Cerebellar nuclear complex (tissue), 1 donor: ENCODE measurements at regions not wholly inside any gene's neighbourhood (a gene's known extent, or its start where the extent isn't known, plus 50 kb on each side); places are given as distances from the start of the nearest gene placed in this dataset.

Source experiments
- DNase-seq, 2 experiments: peaks; one replicate each; lab custom pipeline; 2025; lab: John Stamatoyannopoulos, UW

GRCh38 chr6:156004796-156005195 is 549.2 kb upstream of the NOX3 start:
- DNase-seq = no peak

GRCh38 chr6:155996151-155996550 is 540.5 kb upstream of the NOX3 start:
- DNase-seq = no peak

DNA sequence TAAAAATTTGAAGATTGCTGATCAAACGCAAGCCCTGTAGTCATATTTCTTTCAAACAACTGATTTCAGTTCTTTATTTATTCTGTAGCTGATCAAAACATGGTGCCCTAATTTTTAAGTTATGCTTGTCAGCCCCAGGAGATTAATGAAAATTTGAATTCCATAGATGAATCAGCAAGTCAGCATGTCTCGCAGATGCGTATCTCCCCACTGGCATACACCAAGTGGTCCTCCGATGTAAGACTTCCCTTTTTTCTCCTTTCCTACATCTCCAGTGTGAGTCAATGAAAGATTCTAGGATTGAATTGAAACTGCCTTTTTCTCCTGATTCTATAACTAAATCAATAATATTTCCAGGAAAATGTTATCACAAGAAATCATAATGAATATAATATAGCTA is 539.6 kb upstream of the NOX3 start:
- no peak for DNase-seq

- no peak for DNase-seq
Observed at GRCh38 chr6:155994086-155994485, 538.4 kb upstream of the NOX3 start.

GRCh38 chr6:155993240-155993639 is 537.6 kb upstream of the NOX3 start:
- DNase-seq = no peak

- peak; percentile 36 to 63 for DNase-seq
Observed at GRCh38 chr6:155985660-155986138, 530.1 kb upstream of the NOX3 start.

DNA sequence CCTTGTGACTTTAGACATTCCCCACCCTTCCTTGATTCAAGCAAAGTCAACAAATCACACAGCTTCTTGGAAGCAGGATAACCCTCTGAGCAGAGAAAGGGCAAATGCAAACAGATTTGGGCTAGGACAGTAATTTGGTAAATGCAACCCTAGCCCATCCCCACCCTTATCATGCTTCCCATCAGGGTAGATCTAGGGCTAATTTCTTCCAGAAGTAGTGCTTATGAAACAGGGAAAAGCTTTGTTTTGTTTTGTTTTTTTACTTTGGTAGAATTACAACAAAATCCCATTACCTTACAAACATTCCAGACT is 525.1 kb upstream of the NOX3 start:
- DNase-seq = no peak

DNA sequence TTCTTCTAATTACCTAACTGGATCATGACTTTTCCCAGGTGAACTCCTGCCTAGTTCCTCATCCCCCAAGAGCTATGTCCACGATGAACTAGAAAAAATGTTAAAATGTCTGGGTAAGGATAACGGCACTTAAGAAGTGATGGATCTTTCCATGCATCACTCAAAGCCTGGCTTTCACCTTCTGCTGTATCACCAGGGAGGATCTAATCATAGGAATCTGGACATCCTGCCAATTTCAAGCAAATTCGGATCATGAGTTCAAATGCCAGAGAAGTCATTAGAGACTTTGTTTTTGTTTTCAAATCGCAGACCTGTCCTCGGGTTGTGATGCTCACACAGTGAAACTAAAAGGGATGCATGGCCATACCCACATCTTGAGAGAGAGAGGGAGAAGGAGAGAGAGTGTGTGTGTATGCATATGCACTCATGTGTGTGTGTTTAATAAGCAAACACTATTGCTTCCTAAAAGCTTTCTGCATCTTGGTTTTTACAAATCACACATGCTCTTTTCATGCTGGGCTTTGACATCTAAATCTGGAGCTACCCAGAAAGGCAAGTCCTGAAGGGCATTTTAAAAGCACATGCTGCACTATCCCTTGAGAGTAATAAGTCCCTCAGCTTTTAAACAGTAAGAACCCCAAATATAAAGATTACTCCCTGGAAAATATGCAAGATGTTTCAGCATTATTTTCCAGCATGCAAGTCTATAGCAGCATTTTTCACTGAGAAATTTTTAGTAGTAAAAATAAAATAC is 524.6 kb upstream of the NOX3 start:
- no peak for DNase-seq

GRCh38 chr6:155975506-155975905 is 519.9 kb upstream of the NOX3 start:
- DNase-seq = no peak

- no peak for DNase-seq
Observed at GRCh38 chr6:155974811-155975323, 519.2 kb upstream of the NOX3 start.

DNA sequence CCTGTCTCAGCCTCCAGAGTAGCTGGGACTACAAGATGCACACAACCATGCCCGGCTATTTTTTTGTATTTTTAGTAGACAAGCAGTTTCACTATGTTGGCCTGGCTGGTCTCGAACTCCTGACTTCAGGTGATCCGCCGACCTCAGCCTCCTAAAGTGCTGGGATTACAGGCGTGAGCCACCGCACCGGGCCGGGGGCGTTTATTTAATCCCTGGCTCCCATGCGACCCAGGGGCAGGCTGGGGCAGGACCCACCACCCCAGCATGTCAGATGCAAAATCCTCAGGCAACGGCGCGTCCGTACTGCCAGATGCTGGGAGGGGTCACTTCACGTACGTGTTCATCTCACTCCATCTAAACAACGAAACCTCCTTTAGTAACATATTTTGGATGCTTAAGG is 518.7 kb upstream of the NOX3 start:
- no peak for DNase-seq

GRCh38 chr6:155970876-155971708 is 515.5 kb upstream of the NOX3 start:
- no peak for DNase-seq

DNA sequence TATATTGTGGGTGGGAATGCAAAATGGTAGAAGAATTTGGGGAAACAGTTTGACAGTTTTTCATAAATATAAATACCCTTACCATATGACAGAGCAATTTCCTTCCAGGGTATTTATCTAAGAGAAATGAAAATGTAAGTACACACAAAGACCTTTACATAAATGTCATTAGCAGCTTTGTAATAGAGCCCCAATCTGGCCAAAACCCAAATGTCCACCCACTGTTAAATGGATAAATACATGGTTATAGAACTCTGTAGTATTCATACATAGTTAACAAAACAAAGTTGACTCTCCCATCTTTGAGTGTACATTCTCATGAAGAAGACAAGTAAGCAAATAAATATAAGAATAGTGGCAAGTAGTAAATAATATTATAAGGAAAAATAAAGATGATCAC is 514.8 kb upstream of the NOX3 start:
- no peak for DNase-seq

GRCh38 chr6:155968921-155969320 is 513.3 kb upstream of the NOX3 start:
- DNase-seq = no peak

DNA sequence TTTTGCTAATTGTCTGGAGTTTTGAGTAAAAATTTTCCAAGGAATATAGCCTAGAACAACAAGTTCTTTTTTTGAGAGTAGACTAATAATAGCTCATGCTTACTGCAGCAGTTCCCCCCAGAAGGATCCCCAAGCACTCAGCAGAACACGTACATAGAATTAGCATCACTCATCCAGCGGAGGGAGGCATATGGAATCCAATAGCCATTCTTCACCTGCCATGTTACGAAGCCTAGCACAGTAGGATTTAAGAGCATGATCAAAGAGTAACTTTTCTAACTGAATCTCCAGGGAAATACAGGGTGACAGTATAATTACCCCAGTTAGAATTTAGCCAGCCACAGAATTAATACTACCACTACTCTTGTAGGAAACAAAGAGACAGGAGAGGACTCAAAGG is 511.7 kb upstream of the NOX3 start:
- DNase-seq = no peak

GRCh38 chr6:155964544-155964943 is 508.9 kb upstream of the NOX3 start:
- DNase-seq = no peak

DNA sequence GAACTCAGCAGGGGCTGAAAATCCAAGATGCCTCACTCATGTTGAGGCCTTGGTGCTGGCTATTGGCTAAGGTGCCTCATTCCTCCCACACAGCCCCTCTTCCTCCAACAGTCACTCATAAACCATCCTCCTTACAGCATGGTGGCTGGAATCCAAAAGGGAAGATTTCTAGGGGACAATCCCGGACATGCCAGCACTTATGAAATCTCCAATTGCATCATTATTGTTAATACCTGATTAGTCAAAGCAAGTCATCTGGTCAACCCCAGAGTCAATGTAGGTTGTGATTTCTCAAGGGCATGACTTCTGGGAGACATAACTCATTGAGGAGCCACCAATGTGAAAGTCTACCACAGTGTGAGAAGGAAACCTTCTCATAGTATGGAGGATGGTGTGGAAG is 506.6 kb upstream of the NOX3 start:
- DNase-seq = no peak

DNA sequence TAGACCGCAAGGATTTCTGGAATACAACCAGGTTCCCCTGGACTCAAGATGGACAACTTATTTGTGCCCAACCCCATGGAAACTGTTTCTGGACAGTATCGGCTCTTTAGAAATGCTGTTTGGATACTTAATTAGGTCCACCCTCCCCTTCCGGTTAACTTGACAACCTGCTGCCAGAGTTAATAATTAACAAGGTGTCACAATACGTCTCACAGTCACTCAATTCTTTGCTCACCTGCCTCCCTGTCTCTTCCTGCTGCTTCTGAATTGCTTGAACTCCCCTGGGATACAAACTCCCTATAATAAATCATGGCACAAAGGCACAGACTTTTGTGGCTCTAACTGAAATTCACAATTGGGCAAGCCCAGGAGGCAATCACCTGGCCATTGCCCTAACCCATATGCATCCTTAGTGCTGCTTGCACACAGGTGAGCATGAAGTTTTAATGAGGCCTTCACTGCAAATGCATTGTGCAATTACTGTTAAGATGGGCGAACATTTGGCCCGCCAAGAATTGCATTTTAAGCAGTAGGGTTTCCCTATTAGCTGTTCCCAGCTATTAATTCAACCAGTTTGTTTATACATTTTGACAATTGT is 504.4 kb upstream of the NOX3 start:
- DNase-seq = no peak

DNA sequence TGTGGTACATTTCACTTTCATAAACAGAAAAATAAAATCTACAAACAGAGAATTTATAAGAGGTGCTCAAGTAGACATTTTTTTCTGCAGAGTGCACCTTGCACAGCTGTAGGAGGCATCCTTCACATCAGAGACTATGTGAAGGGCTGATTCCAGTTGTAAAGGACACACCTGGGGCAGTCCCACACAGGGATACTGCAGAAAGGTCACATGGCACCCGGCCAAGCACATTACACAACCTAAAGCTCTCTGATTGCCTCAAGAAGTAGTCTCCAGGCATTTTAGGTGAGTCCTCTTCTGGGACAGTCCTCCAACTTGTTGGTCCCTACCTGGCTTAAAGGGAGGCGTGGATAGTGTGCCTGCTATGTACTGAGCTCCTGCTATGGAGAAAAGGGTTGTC is 502.9 kb upstream of the NOX3 start:
- DNase-seq = no peak

GRCh38 chr6:155955038-155955437 is 499.4 kb upstream of the NOX3 start:
- DNase-seq = no peak

DNA sequence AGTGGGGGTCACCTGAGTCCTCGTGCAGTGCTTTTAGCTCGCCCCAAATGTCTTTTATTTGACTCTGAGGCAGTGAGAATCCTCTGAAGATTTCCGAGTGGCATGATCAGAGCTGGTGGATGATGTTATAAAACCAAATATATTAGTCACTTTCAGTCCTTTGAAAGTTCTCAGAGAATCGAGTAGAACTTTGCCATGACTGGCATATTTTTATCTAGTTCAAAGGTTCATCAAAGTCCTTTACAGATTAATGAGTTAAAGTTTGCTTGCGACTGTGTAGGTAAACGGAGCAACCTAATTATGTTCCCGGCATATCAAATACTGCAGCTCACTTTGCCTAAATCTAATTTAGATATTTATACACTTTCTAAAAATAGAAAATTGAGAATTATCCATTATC is 498.5 kb upstream of the NOX3 start:
- DNase-seq = no peak

DNA sequence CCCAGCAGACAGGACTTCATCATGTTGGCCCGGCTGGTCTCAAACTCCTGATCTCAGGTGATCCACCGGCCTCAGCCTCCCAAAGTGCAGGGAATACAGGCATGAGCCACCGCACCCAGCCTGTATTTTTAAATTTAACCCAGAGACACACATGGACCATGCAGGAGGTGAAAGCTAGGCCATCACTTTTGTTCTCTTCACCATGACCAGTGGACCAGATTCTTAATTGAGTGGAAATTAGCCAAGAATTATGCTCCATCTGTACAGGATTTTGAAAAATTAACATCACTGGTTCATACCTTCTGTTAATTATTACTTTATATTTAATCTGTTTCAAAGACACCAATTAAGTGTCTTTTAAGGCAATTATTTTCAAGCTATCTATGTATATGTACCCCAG is 493.6 kb upstream of the NOX3 start:
- DNase-seq = no peak

- no peak for DNase-seq
Observed at GRCh38 chr6:155946860-155947259, 491.2 kb upstream of the NOX3 start.
